Inflammatory macrophage treated with lipopolysaccharide for 4 hours (primary cell): ENCODE measurements at regions not wholly inside any gene's neighbourhood (a gene's known extent, or its start where the extent isn't known, plus 50 kb on each side); places are given as distances from the start of the nearest gene placed in this dataset.
"Not testable (repeated sequence)": the region's sequence is repeated elsewhere in the genome, so short reads cannot be mapped to it uniquely, and the experiment has no call there.

Experiments
- DNase-seq: peaks from one replicate; pipeline ENCODE4 v3.0.0-alpha.2; 2020

DNA sequence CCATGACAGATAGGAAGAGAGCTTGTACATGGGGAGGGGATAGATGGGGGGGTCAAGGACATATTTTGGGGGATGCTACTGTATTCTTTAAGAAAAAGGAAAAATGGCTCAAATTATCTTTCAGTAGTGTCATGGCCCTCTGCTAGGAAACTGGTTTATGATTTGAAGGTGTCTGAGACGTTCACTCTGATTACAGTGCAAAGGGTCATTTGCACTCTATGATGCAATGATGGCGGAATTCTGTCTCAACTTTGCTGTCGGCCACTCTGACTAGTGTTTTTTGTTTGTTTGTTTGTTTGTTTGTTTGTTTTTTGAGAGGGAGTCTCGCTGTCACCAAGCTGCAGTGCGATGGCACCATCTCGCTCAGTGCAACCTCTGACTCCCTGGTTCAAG, 180.0 kb downstream of the SOX4 start:
- DNase-seq, result no peak

DNA sequence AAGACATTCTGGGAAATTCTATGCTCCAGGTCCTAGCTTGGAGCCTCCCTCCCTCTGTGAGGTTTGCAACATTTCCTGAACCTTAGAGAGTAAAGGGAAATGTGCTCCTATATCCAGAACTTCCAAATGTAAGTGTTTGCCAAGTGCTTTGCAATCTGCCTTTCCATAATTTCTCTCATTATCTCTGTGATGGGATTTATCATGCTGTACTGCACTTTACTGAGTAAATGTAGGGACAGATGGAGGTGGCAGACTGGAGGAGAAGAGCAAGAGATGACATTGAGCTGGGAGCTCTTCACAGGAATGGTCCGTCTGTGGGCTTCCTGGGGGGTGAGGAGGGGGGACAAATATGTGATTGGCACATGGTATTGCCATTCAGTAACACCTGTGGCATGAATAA, 184.3 kb downstream of the SOX4 start:
- DNase-seq, result no peak

- no peak for DNase-seq
Observed at GRCh38 chr6:21780141-21780540, 186.6 kb downstream of the SOX4 start.

- DNase-seq, result no peak
Observed at GRCh38 chr6:21780679-21781078, 187.1 kb downstream of the SOX4 start.

GRCh38 chr6:21781128-21781527, 187.6 kb downstream of the SOX4 start:
- no peak for DNase-seq

- no peak for DNase-seq
Observed at GRCh38 chr6:21785164-21785563, 191.6 kb downstream of the SOX4 start.

GRCh38 chr6:21791056-21791455, 197.5 kb downstream of the SOX4 start:
- no peak for DNase-seq

- no peak for DNase-seq
Observed at GRCh38 chr6:21791581-21791980, 198.0 kb downstream of the SOX4 start.

- no peak for DNase-seq
Observed at GRCh38 chr6:21792177-21792576, 198.6 kb downstream of the SOX4 start.

DNA sequence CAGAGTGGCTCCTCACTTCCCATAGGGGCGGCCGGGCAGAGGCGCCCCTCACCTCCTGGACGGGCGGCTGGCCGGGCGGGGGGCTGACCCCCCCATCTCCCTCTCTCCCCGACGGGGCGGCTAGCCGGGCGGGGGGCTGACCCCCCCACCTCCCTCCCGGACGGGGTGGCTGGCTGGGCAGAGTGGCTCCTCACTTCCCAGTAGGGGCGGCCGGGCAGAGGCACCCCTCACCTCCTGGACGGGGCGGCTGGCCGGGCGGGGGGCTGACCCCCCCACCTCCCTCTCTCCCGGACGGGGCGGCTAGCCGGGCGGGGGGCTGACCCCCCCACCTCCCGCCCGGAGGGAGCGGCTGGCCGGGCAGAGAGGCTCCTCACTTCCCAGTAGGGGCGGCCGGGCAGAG, 203.4 kb downstream of the SOX4 start:
- DNase-seq, result not testable (repeated sequence)

- no peak for DNase-seq
Observed at GRCh38 chr6:21798468-21798867, 204.9 kb downstream of the SOX4 start.

- DNase-seq, result no peak
Observed at GRCh38 chr6:21800330-21800729, 206.8 kb downstream of the SOX4 start.

- DNase-seq, result no peak
Observed at GRCh38 chr6:21800948-21801438, 207.4 kb downstream of the SOX4 start.

DNA sequence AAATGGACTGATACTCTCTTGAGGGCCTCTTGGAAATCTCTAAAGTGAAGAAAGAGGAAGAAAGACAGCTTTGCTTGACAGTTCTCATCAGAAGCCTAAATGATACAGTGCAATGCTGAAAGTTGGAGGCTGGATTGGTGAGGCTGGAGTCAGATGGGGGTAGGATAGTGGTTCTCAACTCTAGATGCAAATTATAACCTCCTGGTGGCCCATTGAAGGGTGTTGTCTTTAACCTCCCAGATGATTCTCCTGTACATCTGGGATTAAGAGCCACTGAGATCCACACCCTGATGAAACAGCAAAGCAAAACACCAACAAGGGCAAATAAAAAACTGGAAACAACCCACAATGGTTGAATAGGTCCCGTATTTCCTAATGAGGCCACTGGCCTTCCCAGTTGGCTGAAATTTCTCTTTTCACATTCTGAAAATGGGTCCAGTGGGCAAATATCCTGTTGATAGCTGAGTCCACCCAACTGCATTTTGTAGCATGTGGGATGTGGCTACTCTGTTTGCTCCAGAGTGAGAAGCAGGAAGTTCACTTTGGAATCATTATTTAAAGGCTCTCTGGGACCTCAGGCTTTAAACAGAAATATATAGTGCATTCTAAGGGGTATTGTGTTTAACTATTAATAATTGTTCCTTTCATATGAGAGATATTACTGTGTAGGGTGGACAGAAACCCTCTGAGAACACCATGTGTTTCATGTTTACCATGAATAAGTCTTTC, 208.1 kb downstream of the SOX4 start:
- no peak for DNase-seq

GRCh38 chr6:21802175-21802822, 208.7 kb downstream of the SOX4 start:
- no peak for DNase-seq

- no peak for DNase-seq
Observed at GRCh38 chr6:21804941-21805610, 211.5 kb downstream of the SOX4 start.

DNA sequence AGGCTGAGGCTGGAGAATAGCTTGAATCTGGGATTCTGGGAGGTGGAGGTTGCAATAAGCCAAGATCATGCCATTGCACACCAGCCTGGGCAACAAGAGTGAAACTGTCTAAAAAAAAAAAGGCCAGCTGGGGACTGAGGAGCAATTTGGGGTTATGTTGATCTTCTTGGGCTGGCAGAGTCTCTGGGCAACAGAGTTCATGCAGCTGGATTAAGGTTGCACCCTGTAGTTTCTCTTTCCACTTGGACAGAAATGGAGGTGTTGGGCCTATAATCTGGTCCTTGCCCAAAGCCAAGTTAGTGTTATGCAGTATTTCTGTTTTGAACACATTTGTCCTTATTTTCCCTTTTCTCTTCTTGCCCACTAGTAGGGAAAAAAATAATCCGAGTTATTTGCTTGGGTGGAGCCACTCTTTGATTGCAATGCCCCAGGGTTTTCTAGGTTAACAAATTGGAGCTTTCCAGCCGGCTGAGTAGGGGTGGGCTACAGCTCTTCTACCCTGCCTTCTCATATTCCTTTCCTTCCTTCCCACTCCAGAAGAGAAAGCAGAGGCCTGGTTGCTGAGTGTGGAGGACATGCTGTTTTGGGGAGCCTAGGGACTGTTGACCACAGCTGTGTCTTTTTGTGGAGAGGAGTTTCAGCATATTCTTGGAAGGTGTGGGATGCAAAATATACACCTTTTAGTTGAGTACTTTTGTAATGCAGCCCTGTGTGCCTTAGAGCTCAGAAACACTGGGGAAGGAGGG, 213.9 kb downstream of the SOX4 start:
- DNase-seq, result no peak

- no peak for DNase-seq
Observed at GRCh38 chr6:21808045-21808470, 214.5 kb downstream of the SOX4 start.

GRCh38 chr6:21808551-21809242, 215.1 kb downstream of the SOX4 start:
- no peak for DNase-seq

DNA sequence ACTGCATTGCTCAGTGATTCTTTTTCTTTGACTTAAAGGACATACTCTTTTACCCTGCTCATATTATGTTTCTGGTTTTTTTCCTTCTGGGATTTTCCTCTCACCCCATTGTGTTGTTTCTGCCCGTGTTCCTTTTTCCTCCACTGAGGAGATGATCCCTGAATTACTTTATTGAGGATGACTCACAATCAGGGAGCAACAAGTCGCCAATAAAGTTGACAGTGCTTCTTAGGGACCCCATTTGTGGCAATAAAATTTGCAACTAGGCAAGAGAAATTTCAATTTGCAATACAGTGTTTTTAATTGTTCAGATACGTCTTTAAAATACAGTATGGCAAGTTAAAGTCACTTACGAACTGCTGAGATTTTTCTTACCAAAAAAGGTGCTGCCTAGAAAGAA, 217.9 kb downstream of the SOX4 start:
- no peak for DNase-seq

DNA sequence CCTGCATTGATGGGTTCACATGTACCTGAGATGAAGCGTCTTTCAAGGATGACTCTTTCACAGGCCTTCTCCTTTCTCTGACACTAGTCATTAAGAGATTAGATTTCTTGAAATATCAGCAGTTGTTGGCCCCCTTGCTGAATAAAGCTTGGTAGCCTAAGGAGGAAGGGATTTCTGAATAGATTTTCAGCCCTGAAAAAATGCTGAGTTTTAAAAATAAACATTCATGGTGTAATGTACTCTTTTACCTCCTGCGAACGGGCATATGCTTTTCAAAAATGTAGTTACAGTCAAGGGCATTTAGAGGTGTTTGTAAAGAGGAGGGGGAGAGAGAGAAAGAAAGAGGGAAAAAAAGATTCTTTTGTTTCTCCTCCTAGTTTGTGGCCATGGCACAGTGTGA, 222.7 kb downstream of the SOX4 start:
- DNase-seq, result no peak

DNA sequence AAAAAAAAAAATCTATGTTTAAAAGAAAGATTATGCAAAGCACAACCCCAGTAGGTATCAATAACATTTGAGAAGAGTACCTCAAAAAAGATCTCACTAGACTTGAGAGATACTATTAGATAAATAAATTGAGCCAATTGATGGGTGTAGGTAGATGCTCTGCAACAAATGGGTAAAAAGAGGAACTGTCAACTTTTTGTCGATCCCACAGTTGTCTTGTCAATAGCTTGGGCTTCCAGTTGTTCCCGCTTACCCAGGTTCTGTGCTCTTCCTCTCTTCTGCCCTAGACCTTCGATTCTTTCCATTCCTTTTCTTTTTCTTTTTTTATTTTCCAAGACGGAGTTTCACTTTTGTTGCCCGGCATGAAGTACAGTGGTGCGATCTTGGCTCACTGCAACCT, 226.9 kb downstream of the SOX4 start:
- no peak for DNase-seq

GRCh38 chr6:21823371-21823770, 229.8 kb downstream of the SOX4 start:
- DNase-seq, result no peak
